Ammon's horn (tissue), 1 donor: ENCODE measurements at regions not wholly inside any gene's neighbourhood (a gene's known extent, or its start where the extent isn't known, plus 50 kb on each side); places are given as distances from the start of the nearest gene placed in this dataset.

ENCODE experiments used
- DNase-seq: peaks from one replicate; pipeline ENCODE4 v3.0.0-alpha.2; 2016; ENCODE audit warnings: low spot score

DNA sequence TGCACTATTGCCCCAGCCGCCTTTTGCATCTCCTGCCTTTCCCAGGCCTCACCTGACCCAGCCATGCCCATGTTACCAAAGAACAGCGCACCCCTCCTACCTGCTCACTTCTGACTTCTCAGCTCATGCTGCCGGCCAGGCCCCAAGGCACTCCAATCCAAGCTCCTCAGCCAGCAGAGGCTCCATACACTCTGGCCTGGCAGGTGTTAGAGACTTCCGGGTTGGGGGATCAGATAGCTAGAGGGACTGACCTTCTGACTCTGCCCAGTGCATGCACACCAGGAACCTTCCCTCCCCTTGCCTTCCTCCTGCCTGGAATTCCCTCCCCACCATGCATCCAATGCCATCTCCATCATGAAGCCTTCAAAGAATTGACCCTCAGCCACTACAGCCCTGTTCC lies 56.2 kb upstream of the ZMIZ1 start:
- no peak for DNase-seq

DNA sequence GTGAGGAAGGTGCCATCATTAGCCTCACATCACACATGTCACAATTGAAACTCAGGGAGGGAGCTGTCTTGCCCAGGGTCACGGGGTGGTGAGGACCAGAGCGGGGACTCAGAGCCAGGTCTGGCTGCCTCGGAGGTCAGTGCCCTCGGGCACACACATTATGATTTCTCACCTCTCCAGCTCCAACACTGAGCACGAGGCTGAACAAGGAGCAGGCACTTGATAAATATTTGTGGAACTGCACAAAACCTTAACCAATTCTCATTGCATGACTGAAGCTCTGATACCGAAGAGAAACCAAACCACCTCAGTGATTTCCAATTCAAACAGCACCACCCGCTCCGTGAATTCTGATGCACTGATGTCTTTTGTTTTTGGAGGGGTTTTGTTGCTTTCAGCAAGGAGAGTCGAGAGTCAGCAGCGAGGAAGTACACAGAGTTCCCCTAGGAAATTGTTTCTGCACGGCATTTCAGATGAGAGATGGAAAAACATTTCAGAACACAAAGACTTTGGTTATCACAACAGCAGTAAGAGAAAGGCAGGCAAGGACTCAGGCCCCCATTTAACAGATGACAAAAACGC lies 55.3 kb upstream of the ZMIZ1 start:
- DNase-seq = no peak

DNA sequence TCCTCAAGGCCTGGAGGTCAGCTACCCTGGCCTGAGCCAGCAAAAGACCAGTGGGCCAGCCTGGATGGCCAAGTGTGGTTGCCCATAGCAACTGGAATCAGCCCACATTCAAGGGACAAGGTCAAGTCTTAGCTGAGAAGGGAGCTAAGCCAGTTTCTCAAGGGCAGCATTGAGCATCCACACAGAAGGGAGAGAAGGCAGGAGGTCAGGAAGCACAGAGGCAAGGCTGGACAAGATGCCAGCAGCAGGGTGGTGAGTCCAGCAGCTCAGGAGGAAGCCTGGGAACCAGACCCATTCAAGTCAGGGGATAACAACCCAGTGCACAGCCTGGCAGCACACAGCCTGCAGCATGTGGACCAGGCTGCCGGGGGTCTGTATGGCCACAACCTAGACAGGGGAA lies 54.0 kb upstream of the ZMIZ1 start:
- DNase-seq = peak; percentile 77

DNA sequence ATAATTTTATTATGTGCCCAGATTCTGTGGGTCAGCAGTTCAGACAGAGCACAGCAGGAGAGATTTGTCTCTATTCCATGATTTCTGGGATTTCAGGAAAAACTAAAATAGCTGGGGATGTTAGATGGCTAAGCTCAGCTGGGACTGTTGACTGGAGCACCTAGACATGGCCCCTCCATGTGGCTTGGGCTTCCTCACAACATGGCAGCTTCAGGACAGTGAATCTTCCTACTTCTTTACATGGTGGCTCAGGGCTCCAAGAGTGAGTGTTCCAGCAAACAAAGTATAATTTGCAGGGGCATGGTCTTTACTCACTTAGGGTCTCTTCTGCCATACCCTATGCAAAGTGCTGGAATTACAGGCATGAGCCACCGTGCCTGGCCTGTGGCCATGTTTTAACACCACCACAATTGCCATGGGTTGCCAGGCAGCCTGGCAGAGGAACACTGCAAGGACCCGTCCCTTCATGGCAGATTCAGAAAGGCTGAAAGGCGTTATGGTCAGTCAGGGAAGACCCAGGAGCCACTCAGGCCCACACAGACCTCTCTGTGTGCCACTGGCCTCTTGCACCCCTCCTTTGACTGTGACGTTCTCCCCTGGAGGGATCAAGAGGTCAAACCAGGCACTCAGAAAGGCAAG lies 50.8 kb upstream of the ZMIZ1 start:
- no peak for DNase-seq

DNA sequence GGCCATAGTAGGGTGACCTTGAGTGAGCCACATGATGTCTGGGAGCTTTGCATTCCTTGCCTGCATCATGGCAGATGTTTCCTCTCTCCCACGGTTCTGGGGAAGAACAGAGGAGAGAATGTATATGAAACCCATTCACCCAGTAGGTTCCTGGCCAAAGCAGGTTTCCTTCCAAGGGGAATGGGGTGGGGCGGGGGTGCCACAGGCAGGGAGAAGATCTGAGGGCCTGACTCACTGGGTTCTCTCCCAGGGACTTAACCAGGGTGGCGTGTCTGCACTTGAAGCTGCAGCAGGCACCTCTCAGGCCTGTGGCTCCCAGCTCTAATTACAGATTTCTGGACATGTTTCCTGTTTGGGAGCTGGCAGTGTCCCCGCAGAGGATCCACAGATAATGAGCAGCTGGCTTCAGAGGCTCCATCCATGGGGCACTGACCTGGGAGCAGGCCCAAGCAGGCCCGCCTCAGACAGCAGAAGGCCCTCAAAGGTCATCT lies 50.2 kb upstream of the ZMIZ1 start:
- DNase-seq = no peak
